H1 (cell line): ENCODE measurements at regions not wholly inside any gene's neighbourhood (a gene's known extent, or its start where the extent isn't known, plus 50 kb on each side); places are given as distances from the start of the nearest gene placed in this dataset.

ENCODE experiments used
- CHD1 ChIP-seq: IDR thresholded peaks from 2 replicates; pipeline ENCODE4 v1.6.1; 2012; ENCODE audit warnings: low read depth, low read length, improper control_type of control experiment
- RBBP5 ChIP-seq: IDR thresholded peaks from 2 replicates; pipeline ENCODE4 v1.7.1; 2012; ENCODE audit warnings: low read depth, mild to moderate bottlenecking, inconsistent platforms, low read length, moderate library complexity, borderline replicate concordance
- SRF ChIP-seq: IDR thresholded peaks from 2 replicates; pipeline ENCODE4 v1.6.1; 2011; ENCODE audit warnings: mild to moderate bottlenecking, low read depth, low read length, moderate library complexity
- YY1 ChIP-seq: IDR thresholded peaks from 2 replicates; pipeline ENCODE4 v1.6.1; 2011; ENCODE audit warnings: low read depth, mild to moderate bottlenecking, low read length

- TF ChIP-seq YY1 (no peak), RBBP5 (no peak), CHD1 (no peak), SRF (no peak)
- TF ChIP-seq, all 59 proteins: peak for 0
These were observed 58.5 kb upstream of the NPVF start (continued) for GRCh38 chr7:25286756-25287155.
